OCI-LY1 (cell line): ENCODE measurements at regions not wholly inside any gene's neighbourhood (a gene's known extent, or its start where the extent isn't known, plus 50 kb on each side); places are given as distances from the start of the nearest gene placed in this dataset.

Source experiments
- H2AFZ ChIP-seq: fragments of 200-600 bp; sonication (generic), shearing (Covaris generic); 2 replicates; pipeline ENCODE4 v1.6.0; 2014; ENCODE audit warnings: antibody characterized with exemption, mild to moderate bottlenecking, low read length
- H3F3A ChIP-seq: fragments of 200-600 bp; sonication (generic), shearing (Covaris generic); 2 replicates; pipeline ENCODE4 v1.6.0; 2014; ENCODE audit warnings: mild to moderate bottlenecking, antibody characterized with exemption, low read length, moderate library complexity; ENCODE audit not compliant: insufficient read depth
- H3K27ac ChIP-seq: fragments of 200-600 bp; sonication (generic); 2 replicates; pipeline ENCODE4 v1.5.1; 2014; ENCODE audit warnings: low read length, mixed run types, mild to moderate bottlenecking, low read depth; ENCODE audit not compliant: poor library complexity, severe bottlenecking
- H3K27me3 ChIP-seq: fragments of 200-600 bp; sonication (generic); 2 replicates; pipeline ENCODE4 v1.6.0; 2014; ENCODE audit warnings: antibody characterized with exemption, mild to moderate bottlenecking, low read length, moderate library complexity; ENCODE audit not compliant: insufficient read depth
- H3K36me3 ChIP-seq: fragments of 200-600 bp; sonication (generic); 2 replicates; pipeline ENCODE4 v1.6.1; 2014; ENCODE audit warnings: mild to moderate bottlenecking, antibody characterized with exemption, low read length, moderate library complexity, mixed read lengths; ENCODE audit not compliant: insufficient read depth
- H3K4me1 ChIP-seq: fragments of 200-600 bp; sonication (generic); 2 replicates; pipeline ENCODE4 v1.5.1; 2014; ENCODE audit warnings: mild to moderate bottlenecking, low read length, moderate library complexity; ENCODE audit not compliant: insufficient read depth, severe bottlenecking
- H3K4me2 ChIP-seq: fragments of 200-600 bp; sonication (generic), shearing (Covaris generic); 2 replicates; pipeline ENCODE4 v1.6.1; 2014; ENCODE audit warnings: low read length
- H3K4me3 ChIP-seq: fragments of 200-600 bp; sonication (generic); 2 replicates; pipeline ENCODE4 v1.5.1; 2014; ENCODE audit warnings: low read length, low read depth, mild to moderate bottlenecking, mixed read lengths; ENCODE audit not compliant: poor library complexity, severe bottlenecking
- H3K79me2 ChIP-seq: fragments of 200-600 bp; shearing (Covaris generic); 2 replicates; pipeline ENCODE4 v1.6.1; 2016; ENCODE audit warnings: mixed run types, low read length, mixed read lengths; ENCODE audit not compliant: insufficient read depth
- H3K9ac ChIP-seq: fragments of 200-600 bp; sonication (generic), shearing (Covaris generic); 2 replicates; pipeline ENCODE4 v1.6.1; 2014; ENCODE audit warnings: mild to moderate bottlenecking, low read length, mixed read lengths
- H3K9me2 ChIP-seq: fragments of 200-600 bp; sonication (generic), shearing (Covaris generic); 2 replicates; pipeline ENCODE4 v1.6.1; 2014; ENCODE audit warnings: low read depth, mild to moderate bottlenecking, low read length, mixed read lengths
- H3K9me3 ChIP-seq: fragments of 200-600 bp; shearing (Covaris generic); 2 replicates; pipeline ENCODE4 v1.6.1; 2014; ENCODE audit warnings: low read length, mixed read lengths
- H4K20me1 ChIP-seq: fragments of 200-600 bp; sonication (generic), shearing (Covaris generic); 2 replicates; pipeline ENCODE4 v1.6.0; 2016; ENCODE audit warnings: mild to moderate bottlenecking, low read length; ENCODE audit not compliant: insufficient read depth
- EZH2 ChIP-seq: fragments of 200-600 bp; sonication (generic), shearing (Covaris generic); IDR thresholded peaks from 2 replicates; pipeline ENCODE4 v1.8.0; 2017; ENCODE audit warnings: borderline replicate concordance, mixed run types, mild to moderate bottlenecking, antibody characterized with exemption, low read length, moderate library complexity, mixed read lengths
- TF ChIP-seq, protein P1 (sequence below): fragments of 200-600 bp; sonication (generic), shearing (Covaris generic); IDR thresholded peaks from 2 replicates; pipeline ENCODE4 v1.5.1; 2017; ENCODE audit warnings: mild to moderate bottlenecking, antibody characterized with exemption, low read length, moderate library complexity, mixed read lengths

DNA sequence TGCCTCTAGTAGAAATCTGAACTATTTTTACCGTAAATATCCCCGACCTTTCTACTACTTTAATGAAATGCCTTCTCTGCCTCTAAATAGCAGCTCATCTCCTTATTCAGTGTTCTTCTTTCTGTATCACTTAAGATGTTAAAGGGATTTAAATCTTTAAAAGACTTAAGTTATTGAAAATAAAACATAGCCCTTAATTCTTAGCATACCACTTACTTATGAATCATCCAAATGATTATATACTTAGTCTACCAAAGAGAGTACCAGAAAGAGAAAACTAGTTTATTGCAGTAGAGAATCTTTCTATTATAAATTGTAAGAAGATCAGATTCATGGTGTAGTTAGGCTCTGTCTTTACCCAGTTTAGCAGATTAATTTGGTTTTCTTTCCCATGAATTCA lies 802.0 kb downstream of the TBL1XR1 start:
- Histone ChIP-seq H3K79me2 (no peaks in the 10 kb centered on the region), H3K9ac (no peak overlapping the region), H3K4me1 (no peaks in the 10 kb centered on the region), H3K4me2 (no peak overlapping the region), H2AFZ (no peak overlapping the region), H3K27ac (no peak overlapping the region), H3K9me3 (no peaks in the 10 kb centered on the region), H3K9me2 (no peaks in the 10 kb centered on the region), H3K36me3 (no peaks in the 10 kb centered on the region), H3F3A (no peaks in the 10 kb centered on the region), H3K4me3 (no peak overlapping the region), H3K27me3 (no peaks in the 10 kb centered on the region), H4K20me1 (no peaks in the 10 kb centered on the region)
- TF ChIP-seq, protein P1, sequence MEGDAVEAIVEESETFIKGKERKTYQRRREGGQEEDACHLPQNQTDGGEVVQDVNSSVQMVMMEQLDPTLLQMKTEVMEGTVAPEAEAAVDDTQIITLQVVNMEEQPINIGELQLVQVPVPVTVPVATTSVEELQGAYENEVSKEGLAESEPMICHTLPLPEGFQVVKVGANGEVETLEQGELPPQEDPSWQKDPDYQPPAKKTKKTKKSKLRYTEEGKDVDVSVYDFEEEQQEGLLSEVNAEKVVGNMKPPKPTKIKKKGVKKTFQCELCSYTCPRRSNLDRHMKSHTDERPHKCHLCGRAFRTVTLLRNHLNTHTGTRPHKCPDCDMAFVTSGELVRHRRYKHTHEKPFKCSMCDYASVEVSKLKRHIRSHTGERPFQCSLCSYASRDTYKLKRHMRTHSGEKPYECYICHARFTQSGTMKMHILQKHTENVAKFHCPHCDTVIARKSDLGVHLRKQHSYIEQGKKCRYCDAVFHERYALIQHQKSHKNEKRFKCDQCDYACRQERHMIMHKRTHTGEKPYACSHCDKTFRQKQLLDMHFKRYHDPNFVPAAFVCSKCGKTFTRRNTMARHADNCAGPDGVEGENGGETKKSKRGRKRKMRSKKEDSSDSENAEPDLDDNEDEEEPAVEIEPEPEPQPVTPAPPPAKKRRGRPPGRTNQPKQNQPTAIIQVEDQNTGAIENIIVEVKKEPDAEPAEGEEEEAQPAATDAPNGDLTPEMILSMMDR = no peak
- TF ChIP-seq EZH2 = no peak

DNA sequence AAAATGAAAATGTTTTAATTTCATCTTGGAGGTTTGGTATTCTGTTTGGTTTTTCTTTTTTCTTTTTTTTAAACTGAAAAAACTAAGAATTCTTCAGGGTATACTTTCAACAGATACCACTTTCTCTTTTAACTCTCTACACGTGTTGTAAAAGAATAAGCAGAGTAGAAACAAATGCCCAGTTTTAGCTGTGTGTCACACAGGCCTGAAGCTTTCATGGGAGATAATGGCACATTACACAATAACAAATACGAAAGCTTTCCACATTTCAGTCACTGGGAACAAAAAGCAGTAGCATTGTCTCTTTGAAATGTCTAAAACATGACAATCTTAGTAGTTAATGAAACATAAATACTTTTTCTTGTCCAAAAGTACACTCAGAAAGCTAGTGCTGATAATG lies 818.5 kb downstream of the TBL1XR1 start:
- H2AFZ ChIP-seq = no peak overlapping the region
- H3K4me2 ChIP-seq = no peak overlapping the region
- H3K27me3 ChIP-seq = no peaks in the 10 kb centered on the region
- no peaks in the 10 kb centered on the region for H3K9me2 ChIP-seq
- no peaks in the 10 kb centered on the region for H3K9me3 ChIP-seq
- no peak overlapping the region for H3K9ac ChIP-seq
- H3F3A ChIP-seq = no peaks in the 10 kb centered on the region
- H3K27ac ChIP-seq = no peak overlapping the region
- no peaks in the 10 kb centered on the region for H3K79me2 ChIP-seq
- no peak overlapping the region for H3K4me3 ChIP-seq
- H3K4me1 ChIP-seq = no peaks in the 10 kb centered on the region
- no peaks in the 10 kb centered on the region for H4K20me1 ChIP-seq
- TF ChIP-seq, protein P1 = no peak
- no peak for TF ChIP-seq EZH2
- H3K36me3 ChIP-seq = no peaks in the 10 kb centered on the region

DNA sequence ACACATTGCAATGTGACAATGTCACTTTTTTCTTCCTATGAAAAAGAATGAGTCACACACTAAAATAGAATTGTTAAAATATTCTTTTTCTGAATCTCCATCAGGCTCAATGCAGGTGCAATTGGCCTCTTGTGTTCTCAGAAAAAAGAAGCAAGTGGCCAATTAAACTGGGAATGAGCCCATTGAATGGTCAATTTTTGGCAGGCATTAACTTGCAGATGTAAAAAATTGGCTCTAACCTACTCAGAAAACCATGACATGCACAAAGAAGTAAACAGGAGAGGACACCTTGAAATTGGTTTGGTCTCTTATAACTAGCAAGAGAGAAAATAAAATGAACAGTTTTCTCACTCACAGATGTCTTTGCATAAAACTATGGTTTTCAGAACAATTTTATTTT lies 820.8 kb downstream of the TBL1XR1 start:
- H3K79me2 ChIP-seq = no peaks in the 10 kb centered on the region
- H3F3A ChIP-seq = no peaks in the 10 kb centered on the region
- no peak overlapping the region for H3K4me2 ChIP-seq
- no peaks in the 10 kb centered on the region for H3K27me3 ChIP-seq
- no peaks in the 10 kb centered on the region for H3K4me1 ChIP-seq
- H2AFZ ChIP-seq = no peak overlapping the region
- H3K9me2 ChIP-seq = no peaks in the 10 kb centered on the region
- no peak overlapping the region for H3K27ac ChIP-seq
- no peaks in the 10 kb centered on the region for H4K20me1 ChIP-seq
- H3K9ac ChIP-seq = no peak overlapping the region
- no peak for TF ChIP-seq EZH2
- no peaks in the 10 kb centered on the region for H3K9me3 ChIP-seq
- H3K36me3 ChIP-seq = no peaks in the 10 kb centered on the region
- no peak overlapping the region for H3K4me3 ChIP-seq

DNA sequence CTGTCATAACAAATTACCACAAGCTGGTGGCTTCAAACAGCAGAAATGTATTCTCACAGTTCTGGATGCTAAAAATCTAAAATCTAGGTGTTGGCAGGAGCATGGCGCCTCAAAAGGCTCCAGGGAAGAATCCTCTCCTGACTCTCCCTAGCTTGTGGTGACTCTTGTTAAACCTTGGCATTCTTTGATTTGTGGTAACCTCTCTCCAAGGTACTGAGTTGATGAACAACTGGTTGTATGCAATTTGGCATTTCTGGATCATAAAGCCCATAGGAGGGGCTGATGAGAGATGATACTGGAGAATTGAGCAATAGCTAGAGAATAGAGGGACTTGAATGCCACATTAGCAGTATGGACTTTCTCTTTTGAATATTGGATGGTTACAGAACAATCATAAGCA lies 821.8 kb downstream of the TBL1XR1 start:
- Histone ChIP-seq H3K79me2 (no peaks in the 10 kb centered on the region), H3K36me3 (no peaks in the 10 kb centered on the region), H3K9ac (no peak overlapping the region), H3K4me1 (no peaks in the 10 kb centered on the region), H3K4me3 (no peak overlapping the region), H3F3A (no peaks in the 10 kb centered on the region), H3K27ac (no peak overlapping the region), H3K4me2 (no peak overlapping the region), H2AFZ (no peak overlapping the region), H4K20me1 (no peaks in the 10 kb centered on the region), H3K9me3 (no peaks in the 10 kb centered on the region), H3K9me2 (no peaks in the 10 kb centered on the region), H3K27me3 (no peaks in the 10 kb centered on the region)
- no peak for TF ChIP-seq EZH2
